GM18873 (cell line): ENCODE measurements at regions not wholly inside any gene's neighbourhood (a gene's known extent, or its start where the extent isn't known, plus 50 kb on each side); places are given as distances from the start of the nearest gene placed in this dataset.
"Not testable (repeated sequence)": the region's sequence is repeated elsewhere in the genome, so short reads cannot be mapped to it uniquely, and the experiment has no call there.

Experiments
- ATAC-seq: cut with Tn5 transposase; IDR thresholded peaks from one replicate; pipeline ENCODE4 v1.9.1; 2021; ENCODE audit warnings: mild to moderate bottlenecking, moderate library complexity, moderate number of reproducible peaks; ENCODE audit not compliant: unreplicated experiment, low FRiP score

DNA sequence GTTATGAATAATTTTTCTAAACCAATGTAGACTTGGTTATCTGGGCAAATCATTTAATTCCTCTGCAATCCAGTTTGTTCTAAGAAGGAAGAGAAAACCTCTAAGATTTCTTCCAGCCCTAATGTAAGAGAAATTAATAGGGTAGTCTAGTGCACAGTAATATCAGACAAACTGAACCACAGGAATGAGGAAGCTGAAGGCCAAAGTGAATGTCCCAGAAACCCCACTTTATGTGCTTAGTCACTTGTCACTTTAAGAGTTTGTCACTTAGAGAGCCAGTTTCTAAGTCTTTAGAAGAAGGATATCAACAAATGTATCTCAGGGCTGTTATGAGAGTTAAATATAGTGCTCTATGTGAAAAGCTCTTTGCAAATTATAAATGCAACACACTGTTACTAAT lies 750.6 kb downstream of the DIAPH3 start:
- ATAC-seq: peak; percentile 68

DNA sequence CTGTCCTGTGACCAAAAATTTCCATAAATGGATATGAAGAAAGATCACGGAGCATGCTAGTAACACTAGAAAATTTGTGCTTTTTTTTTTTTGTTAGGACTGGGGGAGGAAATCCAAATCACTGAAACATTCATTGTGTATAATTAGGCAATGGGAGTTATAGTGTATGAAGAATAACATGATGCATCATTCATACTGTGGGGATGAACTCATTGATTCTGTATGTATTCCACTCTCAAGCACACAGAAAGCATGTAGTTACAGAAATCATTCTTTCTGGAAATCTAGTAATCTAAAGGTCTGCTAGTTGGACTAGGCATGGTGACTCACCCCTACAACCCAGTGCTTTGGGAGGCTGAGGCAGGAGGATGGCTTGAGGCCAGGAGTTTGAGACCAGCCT lies 749.7 kb downstream of the DIAPH3 start:
- no peak for ATAC-seq

- ATAC-seq: no peak
Observed at GRCh38 chr13:59415498-59415897, 748.2 kb downstream of the DIAPH3 start.

GRCh38 chr13:59416561-59416960 lies 747.2 kb downstream of the DIAPH3 start:
- ATAC-seq: no peak

- ATAC-seq: no peak
Observed at GRCh38 chr13:59422646-59423045, 741.1 kb downstream of the DIAPH3 start.

GRCh38 chr13:59423708-59424340 lies 739.9 kb downstream of the DIAPH3 start:
- ATAC-seq: no peak

- ATAC-seq: no peak
Observed at GRCh38 chr13:59424661-59425060, 739.1 kb downstream of the DIAPH3 start.

DNA sequence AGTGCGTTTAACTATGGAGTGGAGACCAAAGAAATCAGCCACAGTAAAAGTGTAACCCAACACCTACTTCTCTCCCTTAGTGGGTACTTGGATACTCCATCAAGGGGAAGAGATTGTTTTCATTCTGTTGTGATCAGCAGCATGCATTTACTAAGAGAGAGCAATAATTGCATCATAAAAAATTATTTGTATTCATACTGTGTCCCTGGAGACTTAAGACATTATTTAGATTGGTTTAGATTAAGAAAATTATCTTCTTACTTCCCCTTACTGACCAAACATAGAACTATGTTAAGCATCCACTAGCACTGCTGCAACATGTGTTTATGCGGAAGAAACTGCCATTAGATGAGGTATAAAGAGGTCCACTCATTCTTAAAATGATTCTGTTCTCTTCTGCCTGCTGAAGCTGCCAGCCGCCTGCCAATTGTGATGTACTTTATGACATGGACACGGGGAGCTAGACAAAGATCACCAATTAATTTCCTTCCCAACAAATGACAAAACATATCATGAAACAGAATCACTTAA lies 738.5 kb downstream of the DIAPH3 start:
- no peak for ATAC-seq

- ATAC-seq: no peak
Observed at GRCh38 chr13:59435024-59435423, 728.7 kb downstream of the DIAPH3 start.

- no peak for ATAC-seq
Observed at GRCh38 chr13:59437544-59438301, 726.0 kb downstream of the DIAPH3 start.

DNA sequence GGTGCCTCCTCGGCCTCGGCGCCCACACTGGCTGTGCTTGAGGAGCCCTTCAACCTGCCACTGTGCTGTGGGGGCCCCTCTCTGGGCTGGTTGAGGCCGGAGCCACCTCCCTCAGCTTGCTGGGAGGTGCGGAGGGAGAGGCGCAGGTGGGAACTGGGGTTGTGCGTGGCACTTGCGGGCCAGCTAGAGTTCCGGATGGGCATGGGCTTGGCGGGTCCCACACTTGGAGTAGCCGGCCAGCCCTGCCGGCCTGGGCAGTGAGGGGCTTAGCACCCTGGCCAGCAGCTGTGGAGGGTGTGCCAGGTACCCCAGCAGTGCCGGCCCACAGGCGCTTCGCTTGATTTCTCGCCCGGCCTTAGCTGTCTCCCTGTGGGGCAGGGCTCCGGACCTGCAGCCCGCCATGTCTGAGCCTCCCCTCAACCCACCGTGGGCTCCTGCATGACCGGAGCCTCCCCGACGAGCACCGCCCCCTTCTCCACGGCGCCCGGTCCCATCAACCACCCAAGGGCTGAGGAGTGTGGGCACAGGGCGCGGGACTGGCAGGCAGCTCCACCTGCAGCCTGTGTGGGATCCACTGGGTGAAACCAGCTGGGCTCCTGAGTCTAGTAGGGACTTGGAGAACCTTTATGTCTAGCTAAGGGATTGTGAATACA lies 723.8 kb downstream of the DIAPH3 start:
- no peak for ATAC-seq

DNA sequence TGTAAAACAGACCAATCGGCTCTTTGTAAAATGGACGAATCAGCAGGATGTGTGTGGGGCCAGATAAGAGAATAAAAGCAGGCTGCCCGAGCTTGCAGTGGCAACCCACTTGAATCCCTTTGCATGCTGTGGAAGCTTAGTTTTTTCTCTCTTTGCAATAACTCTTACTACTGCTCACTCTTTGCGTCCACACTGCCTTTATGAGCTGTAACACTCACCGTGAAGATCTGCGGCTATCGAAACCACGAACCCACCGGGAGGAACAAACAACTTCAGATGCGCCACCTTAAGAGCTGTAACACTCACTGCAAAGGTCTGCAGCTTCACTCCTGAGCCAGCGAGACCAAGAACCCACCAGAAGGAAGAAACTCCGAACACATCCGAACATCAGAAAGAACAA lies 722.7 kb downstream of the DIAPH3 start:
- not testable (repeated sequence) for ATAC-seq

GRCh38 chr13:59441596-59442280 lies 722.0 kb downstream of the DIAPH3 start:
- no peak for ATAC-seq

DNA sequence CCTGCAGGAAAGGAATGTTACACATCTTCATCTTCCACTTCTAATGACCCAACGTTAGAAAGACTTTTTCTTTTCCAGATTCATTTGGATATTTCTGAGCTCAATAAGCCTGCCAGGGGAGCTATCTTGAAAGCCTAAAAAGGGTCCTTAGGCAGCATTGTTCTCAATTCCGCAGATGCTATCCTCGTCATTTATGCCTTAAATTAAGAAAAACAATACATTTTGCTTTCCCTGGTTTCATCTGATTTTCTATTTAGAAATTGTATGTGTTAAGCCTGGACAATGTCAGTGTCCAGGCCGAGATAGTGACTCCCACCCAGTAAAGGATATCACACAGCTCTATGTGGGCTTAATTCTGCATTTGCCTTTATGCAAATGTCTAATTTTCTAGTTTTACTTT lies 721.3 kb downstream of the DIAPH3 start:
- ATAC-seq: no peak

- ATAC-seq: no peak
Observed at GRCh38 chr13:59442944-59443486, 720.7 kb downstream of the DIAPH3 start.

- ATAC-seq: no peak
Observed at GRCh38 chr13:59444210-59444857, 719.4 kb downstream of the DIAPH3 start.

GRCh38 chr13:59445812-59446211 lies 717.9 kb downstream of the DIAPH3 start:
- no peak for ATAC-seq

GRCh38 chr13:59446391-59446790 lies 717.3 kb downstream of the DIAPH3 start:
- no peak for ATAC-seq

GRCh38 chr13:59447031-59447430 lies 716.7 kb downstream of the DIAPH3 start:
- no peak for ATAC-seq
